Skeletal muscle tissue (tissue), 3 donors: ENCODE measurements at regions not wholly inside any gene's neighbourhood (a gene's known extent, or its start where the extent isn't known, plus 50 kb on each side); places are given as distances from the start of the nearest gene placed in this dataset.

ENCODE experiments used
- H3K27ac ChIP-seq: one replicate; pipeline ENCODE4 v1.7.0; 2013; ENCODE audit warnings: mild to moderate bottlenecking, low read depth, low read length, inconsistent platforms
- H3K27me3 ChIP-seq, 3 donors: one replicate each; pipeline ENCODE4 v1.7.0; 2013; ENCODE audit warnings: low read length in 3 of 3; ENCODE audit not compliant: control insufficient read depth in 3 of 3, insufficient read depth in 3 of 3
- H3K36me3 ChIP-seq, 3 donors: one replicate each; pipeline ENCODE4 v1.7.0; 2013; ENCODE audit warnings: low read length in 3 of 3; ENCODE audit not compliant: control insufficient read depth in 3 of 3, insufficient read depth in 3 of 3
- H3K4me1 ChIP-seq, 3 donors: one replicate each; pipeline ENCODE4 v1.7.0; 2013; ENCODE audit warnings: low read length in 3 of 3, mild to moderate bottlenecking in 3 of 3; ENCODE audit not compliant: control insufficient read depth in 3 of 3, insufficient read depth in 3 of 3
- H3K4me3 ChIP-seq, 3 donors: one replicate each; pipeline ENCODE4 v1.7.0; 2013; ENCODE audit warnings: low read length in 3 of 3
- H3K9ac ChIP-seq, 3 donors: one replicate each; pipeline ENCODE4 v1.7.0; 2013; ENCODE audit warnings: low read length in 3 of 3, mild to moderate bottlenecking in 3 of 3, moderate library complexity in 2 of 3, low read depth in 1 of 3
- H3K9me3 ChIP-seq, 3 donors: one replicate each; pipeline ENCODE4 v1.7.0; 2013; ENCODE audit warnings: low read length in 3 of 3; ENCODE audit not compliant: control insufficient read depth in 3 of 3
- donor health status: Osteomylitis.

DNA sequence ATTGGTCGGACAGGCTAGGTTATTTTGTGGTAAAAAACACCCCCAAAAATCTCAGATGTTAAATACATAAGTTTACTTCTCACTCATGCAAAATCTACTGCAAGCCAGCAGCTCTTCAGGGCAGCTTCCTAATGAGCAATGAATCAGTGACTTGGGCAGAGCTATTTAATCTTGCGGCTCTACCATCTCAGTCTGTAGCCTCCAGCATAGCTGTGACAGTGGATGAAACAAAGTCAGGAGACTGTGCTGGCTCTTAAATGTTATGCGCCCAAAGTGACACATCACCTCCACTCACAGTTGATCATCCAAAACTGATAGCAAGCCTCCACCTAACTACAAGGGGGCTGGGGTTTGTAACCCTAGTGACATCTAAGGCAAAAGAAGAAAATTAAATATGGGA lies 571.9 kb downstream of the METTL4 start:
- H3K36me3 ChIP-seq = no peaks in the 10 kb centered on the region
- H3K4me1 ChIP-seq = no peaks in the 10 kb centered on the region
- H3K9ac ChIP-seq = no peak overlapping the region
- H3K4me3 ChIP-seq = no peak overlapping the region
- no peaks in the 10 kb centered on the region for H3K9me3 ChIP-seq
- no peak overlapping the region for H3K27ac ChIP-seq
- H3K27me3 ChIP-seq = no peaks in the 10 kb centered on the region

DNA sequence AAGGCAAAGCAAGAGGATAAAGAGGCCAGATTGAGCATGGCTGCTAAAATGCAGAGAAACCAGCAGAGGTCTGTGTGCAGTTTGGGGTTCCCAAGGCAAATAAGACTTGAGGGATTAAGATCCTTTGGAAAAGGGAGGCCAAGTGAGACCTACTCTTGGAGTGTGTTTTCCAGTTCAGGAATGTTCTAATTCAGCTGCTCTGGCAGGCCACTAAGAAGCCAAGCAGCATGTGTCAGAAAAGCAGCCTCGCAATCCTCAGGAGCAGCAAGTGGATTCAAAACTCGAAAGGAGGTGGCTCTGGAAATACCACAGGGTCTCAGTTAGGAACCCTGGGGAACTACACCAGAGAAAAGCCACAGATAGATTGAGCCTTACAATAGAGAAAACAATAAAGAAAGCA lies 569.2 kb downstream of the METTL4 start:
- H3K9me3 ChIP-seq = no peaks in the 10 kb centered on the region
- H3K27me3 ChIP-seq = no peaks in the 10 kb centered on the region
- H3K9ac ChIP-seq = no peak overlapping the region
- H3K4me1 ChIP-seq = no peaks in the 10 kb centered on the region
- no peak overlapping the region for H3K27ac ChIP-seq
- no peak overlapping the region for H3K4me3 ChIP-seq
- no peaks in the 10 kb centered on the region for H3K36me3 ChIP-seq

DNA sequence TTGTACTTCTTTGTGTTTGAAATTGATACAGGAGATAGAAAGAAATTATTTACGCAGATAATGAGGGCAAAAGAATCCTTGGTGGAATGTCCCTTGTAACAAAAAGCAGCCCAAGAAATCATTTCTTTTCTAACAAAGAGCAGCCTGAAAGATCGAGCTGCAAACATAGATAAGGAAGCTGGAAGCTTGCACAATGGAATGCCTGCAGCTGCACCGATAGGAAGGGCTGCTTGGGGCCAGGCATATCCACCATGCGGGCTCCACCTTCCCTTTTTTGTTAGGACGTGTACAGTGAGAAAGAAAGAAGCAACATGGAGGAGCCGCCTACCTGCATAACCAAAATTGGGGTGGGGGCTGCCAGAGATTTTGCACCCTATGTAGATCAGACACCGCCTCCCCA lies 568.7 kb downstream of the METTL4 start:
- Histone ChIP-seq H3K36me3 (no peaks in the 10 kb centered on the region), H3K4me1 (no peaks in the 10 kb centered on the region), H3K27ac (no peak overlapping the region)

DNA sequence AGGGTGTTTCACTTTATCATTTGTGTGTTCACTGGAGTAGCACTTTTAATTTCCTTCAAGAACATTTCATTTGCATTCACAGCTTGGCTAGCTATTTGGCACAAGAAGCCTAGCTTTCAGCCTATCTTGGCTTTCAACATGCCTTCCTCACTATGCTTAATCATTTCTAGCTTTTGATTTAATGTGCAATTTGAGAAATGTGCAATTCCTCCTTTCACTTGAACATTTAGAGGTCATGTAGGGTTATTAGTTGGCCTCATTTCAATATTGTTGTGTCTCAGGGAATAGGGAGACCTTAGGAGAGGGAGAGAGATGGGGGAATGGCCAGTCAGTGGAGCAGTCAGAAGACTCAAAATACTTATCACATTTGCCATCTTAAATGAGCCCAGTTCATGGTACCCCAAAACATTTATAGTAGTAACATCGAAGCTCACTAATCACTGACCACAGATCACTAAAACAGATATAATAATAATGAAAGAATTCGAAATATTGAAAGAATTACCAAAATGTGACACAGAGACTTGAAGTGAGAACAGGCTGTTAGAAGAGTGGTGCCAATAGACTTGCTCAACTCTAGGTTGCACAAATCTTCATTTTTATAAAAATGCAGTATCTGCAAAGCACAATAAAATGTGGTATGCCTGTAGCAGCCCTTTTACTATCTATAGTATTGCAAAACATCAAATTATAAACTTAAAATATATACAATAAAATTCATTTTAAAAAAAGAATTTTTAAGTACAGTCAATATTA lies 561.2 kb downstream of the METTL4 start:
- no peaks in the 10 kb centered on the region for H3K4me1 ChIP-seq
- H3K36me3 ChIP-seq = no peaks in the 10 kb centered on the region
- H3K27me3 ChIP-seq = no peaks in the 10 kb centered on the region
- no peaks in the 10 kb centered on the region for H3K9me3 ChIP-seq
- H3K27ac ChIP-seq = no peak overlapping the region
- no peak overlapping the region for H3K9ac ChIP-seq
- peak overlapping the region in 1 of 3 donors; percentile 14 for H3K4me3 ChIP-seq

More for the DNA sequence above, 568.7 kb downstream of the METTL4 start:
- Histone ChIP-seq H3K4me3 (no peak overlapping the region), H3K9ac (no peak overlapping the region), H3K9me3 (no peaks in the 10 kb centered on the region), H3K27me3 (no peaks in the 10 kb centered on the region)

DNA sequence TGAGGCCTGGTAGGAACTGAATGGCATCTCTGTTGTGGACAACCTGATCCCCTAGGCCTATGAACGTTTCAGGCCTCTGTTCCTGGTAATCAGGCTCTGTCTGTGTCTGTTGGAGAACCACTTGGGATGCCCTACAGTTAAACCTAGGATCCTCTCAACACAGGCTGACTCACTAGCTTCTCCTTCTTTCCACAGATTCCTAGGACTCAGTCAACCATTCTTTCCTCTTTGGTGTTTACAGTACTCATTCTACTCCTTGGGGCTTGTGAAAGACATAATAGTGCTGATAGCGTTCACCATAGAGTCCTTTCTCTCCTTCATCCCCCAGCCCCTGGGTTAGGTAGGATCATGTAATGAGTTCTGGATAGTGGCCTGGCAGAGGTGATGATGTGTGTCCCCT lies 544.3 kb downstream of the METTL4 start:
- Histone ChIP-seq H3K9me3 (no peaks in the 10 kb centered on the region), H3K4me1 (no peaks in the 10 kb centered on the region), H3K27me3 (no peaks in the 10 kb centered on the region), H3K4me3 (no peak overlapping the region), H3K36me3 (no peaks in the 10 kb centered on the region), H3K9ac (no peak overlapping the region), H3K27ac (no peak overlapping the region)

DNA sequence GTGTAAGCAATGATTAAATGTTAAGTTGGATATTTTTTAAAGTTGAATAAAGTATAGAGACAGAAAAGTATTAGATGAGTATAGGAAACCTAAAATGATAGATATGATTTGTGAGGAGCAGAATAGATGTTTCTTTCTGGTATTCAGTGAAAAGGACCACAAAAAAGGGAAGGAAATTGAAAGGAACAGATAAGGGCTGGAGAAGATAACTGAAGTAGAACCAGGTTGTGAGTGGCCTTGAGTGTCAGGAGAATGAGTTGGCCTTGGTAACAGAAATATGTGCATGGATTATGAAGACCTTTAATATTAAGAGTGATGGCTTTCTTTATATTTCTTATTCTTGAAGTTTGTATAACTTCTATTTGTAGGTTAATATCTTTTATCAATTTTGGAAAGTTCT lies 543.5 kb downstream of the METTL4 start:
- Histone ChIP-seq H3K9me3 (no peaks in the 10 kb centered on the region), H3K9ac (no peak overlapping the region), H3K4me1 (no peaks in the 10 kb centered on the region), H3K36me3 (no peaks in the 10 kb centered on the region), H3K27me3 (no peaks in the 10 kb centered on the region), H3K27ac (no peak overlapping the region), H3K4me3 (no peak overlapping the region)

DNA sequence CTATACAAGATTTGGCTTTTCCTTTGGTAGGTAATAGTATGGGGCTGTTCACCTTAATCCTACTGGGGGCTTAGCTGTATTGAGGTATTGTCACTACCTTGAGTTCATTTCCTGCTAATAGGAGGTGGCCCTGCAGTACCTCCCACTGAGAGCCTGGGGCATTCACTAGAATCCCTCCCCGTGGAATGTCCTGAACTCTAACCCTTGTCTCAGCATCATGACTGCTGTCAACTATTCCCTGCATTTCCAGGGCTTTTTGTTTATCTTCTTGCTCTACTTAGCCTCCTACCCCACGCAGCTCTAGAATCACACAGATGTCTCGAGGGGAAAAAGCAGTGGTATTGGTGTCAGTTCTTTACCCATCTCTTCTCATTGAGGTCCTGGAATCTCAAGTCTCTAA lies 542.3 kb downstream of the METTL4 start:
- Histone ChIP-seq H3K4me1 (no peaks in the 10 kb centered on the region), H3K27me3 (no peaks in the 10 kb centered on the region), H3K4me3 (no peak overlapping the region), H3K9ac (no peak overlapping the region), H3K36me3 (no peaks in the 10 kb centered on the region), H3K27ac (no peak overlapping the region), H3K9me3 (no peaks in the 10 kb centered on the region)

DNA sequence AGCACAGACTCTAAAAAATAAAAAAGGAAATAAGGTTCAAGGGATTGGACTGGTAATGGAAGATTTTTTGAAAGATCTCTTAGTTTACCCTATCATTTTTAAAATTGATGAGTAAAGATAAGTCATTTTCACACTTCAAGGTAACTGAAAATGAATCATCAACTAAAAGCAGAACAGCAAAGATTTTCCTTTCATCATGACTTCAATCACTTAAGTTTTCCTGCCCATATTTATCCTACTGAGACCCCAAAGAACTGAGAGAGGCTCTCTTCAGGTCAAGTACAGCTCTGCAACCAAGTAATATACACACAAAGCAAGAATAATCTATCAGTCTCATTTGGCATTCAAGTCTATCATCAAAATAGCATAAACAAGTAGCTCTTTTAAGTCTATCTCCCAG lies 540.7 kb downstream of the METTL4 start:
- Histone ChIP-seq H3K9ac (no peak overlapping the region), H3K27ac (no peak overlapping the region), H3K4me1 (no peaks in the 10 kb centered on the region), H3K9me3 (no peaks in the 10 kb centered on the region), H3K27me3 (no peaks in the 10 kb centered on the region), H3K4me3 (no peak overlapping the region), H3K36me3 (no peaks in the 10 kb centered on the region)

DNA sequence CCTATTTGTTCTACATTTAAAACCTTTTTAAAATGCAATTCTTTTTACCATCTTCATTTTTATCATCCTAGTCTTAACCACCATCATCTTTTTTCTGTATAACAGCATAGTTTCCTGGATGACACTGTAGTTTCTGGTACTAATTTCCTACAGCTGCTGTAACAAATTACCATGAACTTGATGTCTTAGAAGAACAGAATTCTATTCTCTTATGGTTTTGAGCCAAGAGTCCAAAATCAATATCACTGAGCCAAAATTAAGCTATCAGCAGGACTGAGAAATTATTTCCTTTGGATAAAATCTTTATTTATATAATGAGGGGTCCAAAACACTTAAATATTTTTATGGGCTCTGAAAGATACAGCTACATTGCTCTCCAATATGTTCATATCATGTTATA lies 539.3 kb downstream of the METTL4 start:
- Histone ChIP-seq H3K4me3 (no peak overlapping the region), H3K4me1 (no peaks in the 10 kb centered on the region), H3K27me3 (no peaks in the 10 kb centered on the region), H3K9me3 (no peaks in the 10 kb centered on the region), H3K36me3 (no peaks in the 10 kb centered on the region), H3K27ac (no peak overlapping the region), H3K9ac (no peak overlapping the region)

DNA sequence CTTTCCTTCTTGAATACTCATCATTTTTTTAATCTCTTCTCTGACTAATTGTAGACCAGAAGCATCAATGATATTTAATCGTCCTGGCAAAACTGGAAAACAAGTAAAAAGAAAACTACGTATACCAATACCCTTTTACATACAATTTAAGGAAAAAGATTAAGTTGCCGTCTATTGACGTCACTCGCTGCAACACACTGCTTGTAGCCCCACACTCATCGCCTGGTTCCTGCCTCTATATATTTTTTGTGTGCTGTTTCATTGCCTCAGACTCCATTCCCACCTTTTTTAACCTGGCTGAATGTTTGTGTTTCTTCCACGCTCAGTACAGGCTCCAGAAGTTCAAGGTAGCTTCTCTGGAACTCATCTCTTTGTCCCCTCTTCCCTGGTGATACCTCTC lies 536.2 kb downstream of the METTL4 start:
- Histone ChIP-seq H3K4me1 (no peaks in the 10 kb centered on the region), H3K27ac (no peak overlapping the region), H3K27me3 (no peaks in the 10 kb centered on the region), H3K9me3 (no peaks in the 10 kb centered on the region), H3K36me3 (no peaks in the 10 kb centered on the region), H3K4me3 (no peak overlapping the region), H3K9ac (no peak overlapping the region)
